HG03045 (cell line): ENCODE measurements at regions not wholly inside any gene's neighbourhood (a gene's known extent, or its start where the extent isn't known, plus 50 kb on each side); places are given as distances from the start of the nearest gene placed in this dataset.

Experiments
- ATAC-seq: cut with Tn5 transposase; IDR thresholded peaks from one replicate; pipeline ENCODE4 v1.9.1; 2021; ENCODE audit warnings: mild to moderate bottlenecking, moderate library complexity; ENCODE audit not compliant: unreplicated experiment

GRCh38 chr6:11926594-11927407, 85.3 kb upstream of the HIVEP1 start:
- ATAC-seq: no peak

GRCh38 chr6:11925805-11926204, 86.3 kb upstream of the HIVEP1 start:
- no peak for ATAC-seq

- no peak for ATAC-seq
Observed at GRCh38 chr6:11923621-11924020, 88.5 kb upstream of the HIVEP1 start.

GRCh38 chr6:11922901-11923300, 89.2 kb upstream of the HIVEP1 start:
- ATAC-seq: no peak

- no peak for ATAC-seq
Observed at GRCh38 chr6:11921751-11922150, 90.4 kb upstream of the HIVEP1 start.

- no peak for ATAC-seq
Observed at GRCh38 chr6:11921017-11921438, 91.1 kb upstream of the HIVEP1 start.

GRCh38 chr6:11920566-11920965, 91.5 kb upstream of the HIVEP1 start:
- ATAC-seq: no peak

GRCh38 chr6:11919771-11920440, 92.2 kb upstream of the HIVEP1 start:
- no peak for ATAC-seq

GRCh38 chr6:11918739-11919605, 93.1 kb upstream of the HIVEP1 start:
- ATAC-seq: no peak

- ATAC-seq: no peak
Observed at GRCh38 chr6:11917951-11918738, 94.0 kb upstream of the HIVEP1 start.

GRCh38 chr6:11912420-11912819, 99.7 kb upstream of the HIVEP1 start:
- ATAC-seq: no peak

GRCh38 chr6:11911538-11911937, 100.6 kb upstream of the HIVEP1 start:
- ATAC-seq: no peak

- no peak for ATAC-seq
Observed at GRCh38 chr6:11909696-11910132, 102.4 kb upstream of the HIVEP1 start.

- ATAC-seq: no peak
Observed at GRCh38 chr6:11908436-11909105, 103.5 kb upstream of the HIVEP1 start.

GRCh38 chr6:11903645-11904044, 108.5 kb upstream of the HIVEP1 start:
- ATAC-seq: no peak

GRCh38 chr6:11902527-11902926, 109.6 kb upstream of the HIVEP1 start:
- ATAC-seq: no peak

- ATAC-seq: no peak
Observed at GRCh38 chr6:11900662-11901598, 111.2 kb upstream of the HIVEP1 start.

GRCh38 chr6:11899645-11900044, 112.5 kb upstream of the HIVEP1 start:
- ATAC-seq: no peak

GRCh38 chr6:11894212-11894611, 115.6 kb upstream of the ADTRP start:
- no peak for ATAC-seq
